Suprapubic skin (tissue), 3 donors: ENCODE measurements at regions not wholly inside any gene's neighbourhood (a gene's known extent, or its start where the extent isn't known, plus 50 kb on each side); places are given as distances from the start of the nearest gene placed in this dataset.

Source experiments
- EP300 ChIP-seq: sonication (generic); formaldehyde crosslinking; IDR thresholded peaks from one replicate; pipeline ENCODE4 v1.6.1; 2017; ENCODE audit warnings: antibody characterized with exemption
- TF ChIP-seq, protein P1 (sequence below), 2 donors: fragments of 200-600 bp in 1 of 2; fragments of 450-650 bp in 1 of 2; sonication (generic) in 1 of 2; IDR thresholded peaks; one replicate each; pipeline ENCODE4 v1.5.1; 2016 to 2019; ENCODE audit warnings: antibody characterized with exemption in 2 of 2, mild to moderate bottlenecking in 1 of 2, moderate library complexity in 1 of 2

DNA sequence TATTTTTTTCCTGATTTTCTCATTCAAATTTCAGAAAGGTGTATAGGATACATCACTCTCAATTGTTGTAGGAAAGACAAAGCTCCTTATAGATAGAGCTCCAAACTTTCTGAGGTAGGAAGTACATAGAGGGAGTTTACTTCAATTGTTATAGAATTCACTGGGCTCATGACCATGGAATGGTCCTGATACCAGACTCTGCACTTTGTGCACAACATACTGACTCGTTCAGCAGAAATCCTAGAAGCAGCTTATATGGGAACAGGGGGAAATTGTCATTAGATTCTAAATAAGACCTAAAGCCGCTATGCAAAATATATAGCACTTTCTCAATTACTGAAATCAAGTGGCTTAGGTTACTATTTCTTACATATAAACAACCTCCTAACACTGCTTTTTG lies 240.5 kb upstream of the TUSC1 start:
- TF ChIP-seq, protein P1, sequence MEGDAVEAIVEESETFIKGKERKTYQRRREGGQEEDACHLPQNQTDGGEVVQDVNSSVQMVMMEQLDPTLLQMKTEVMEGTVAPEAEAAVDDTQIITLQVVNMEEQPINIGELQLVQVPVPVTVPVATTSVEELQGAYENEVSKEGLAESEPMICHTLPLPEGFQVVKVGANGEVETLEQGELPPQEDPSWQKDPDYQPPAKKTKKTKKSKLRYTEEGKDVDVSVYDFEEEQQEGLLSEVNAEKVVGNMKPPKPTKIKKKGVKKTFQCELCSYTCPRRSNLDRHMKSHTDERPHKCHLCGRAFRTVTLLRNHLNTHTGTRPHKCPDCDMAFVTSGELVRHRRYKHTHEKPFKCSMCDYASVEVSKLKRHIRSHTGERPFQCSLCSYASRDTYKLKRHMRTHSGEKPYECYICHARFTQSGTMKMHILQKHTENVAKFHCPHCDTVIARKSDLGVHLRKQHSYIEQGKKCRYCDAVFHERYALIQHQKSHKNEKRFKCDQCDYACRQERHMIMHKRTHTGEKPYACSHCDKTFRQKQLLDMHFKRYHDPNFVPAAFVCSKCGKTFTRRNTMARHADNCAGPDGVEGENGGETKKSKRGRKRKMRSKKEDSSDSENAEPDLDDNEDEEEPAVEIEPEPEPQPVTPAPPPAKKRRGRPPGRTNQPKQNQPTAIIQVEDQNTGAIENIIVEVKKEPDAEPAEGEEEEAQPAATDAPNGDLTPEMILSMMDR (IDR thresholded peaks at IDR 0.05): no peak
- TF ChIP-seq EP300: no peak
